ENCODE measurements at regions not wholly inside any gene's neighbourhood (a gene's known extent, or its start where the extent isn't known, plus 50 kb on each side); places are given as distances from the start of the nearest gene placed in this dataset.
"Not testable (repeated sequence)": the region's sequence is repeated elsewhere in the genome, so short reads cannot be mapped to it uniquely, and the experiment has no call there.

DNA sequence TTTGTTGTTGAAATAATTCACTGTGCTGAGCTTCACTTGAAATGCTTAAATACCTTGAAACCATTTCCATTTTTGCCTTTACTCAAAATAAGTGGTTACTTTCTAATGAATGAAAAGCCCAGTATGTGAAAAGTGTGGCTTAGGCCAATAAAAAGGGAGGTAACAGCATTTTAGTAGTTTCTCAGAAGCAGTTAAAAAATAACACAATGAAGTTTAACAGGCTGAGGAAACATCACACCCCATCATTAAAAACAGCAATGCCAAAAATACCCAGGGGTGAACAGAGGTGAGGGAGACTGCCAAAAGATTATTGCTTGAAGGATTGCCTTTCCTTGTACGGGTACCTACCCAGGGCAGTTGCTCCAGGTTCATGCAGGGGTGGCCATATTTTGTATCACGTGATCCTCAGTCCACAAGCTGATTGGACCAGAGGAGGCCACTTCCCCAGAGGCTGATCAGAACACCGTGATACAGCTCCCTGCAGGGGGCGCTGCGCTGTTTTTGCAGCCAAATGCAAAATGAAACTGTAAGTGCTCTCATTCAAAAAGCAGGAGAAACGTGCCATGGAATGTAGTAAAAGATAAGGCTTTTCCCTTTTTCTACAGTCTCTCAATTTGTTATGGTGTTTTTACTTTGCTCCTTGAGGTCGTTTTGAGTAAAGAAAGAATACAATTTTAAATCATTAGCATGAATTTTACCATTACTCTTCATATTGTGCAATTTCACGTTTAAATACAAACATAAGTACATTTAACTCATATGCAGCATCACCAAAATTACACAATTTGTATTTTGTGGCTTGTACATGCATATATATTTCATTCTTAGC, 70.2 kb upstream of the SH3BP4 start:
- intact Hi-C loops (cut with DNase I; ENCODE audit: low total_unique reads): no loop called here
- no peak overlapping the region for H3K4me3 ChIP-seq (ENCODE audit: low read depth, poor library complexity, severe bottlenecking)
- TF ChIP-seq, protein P1, sequence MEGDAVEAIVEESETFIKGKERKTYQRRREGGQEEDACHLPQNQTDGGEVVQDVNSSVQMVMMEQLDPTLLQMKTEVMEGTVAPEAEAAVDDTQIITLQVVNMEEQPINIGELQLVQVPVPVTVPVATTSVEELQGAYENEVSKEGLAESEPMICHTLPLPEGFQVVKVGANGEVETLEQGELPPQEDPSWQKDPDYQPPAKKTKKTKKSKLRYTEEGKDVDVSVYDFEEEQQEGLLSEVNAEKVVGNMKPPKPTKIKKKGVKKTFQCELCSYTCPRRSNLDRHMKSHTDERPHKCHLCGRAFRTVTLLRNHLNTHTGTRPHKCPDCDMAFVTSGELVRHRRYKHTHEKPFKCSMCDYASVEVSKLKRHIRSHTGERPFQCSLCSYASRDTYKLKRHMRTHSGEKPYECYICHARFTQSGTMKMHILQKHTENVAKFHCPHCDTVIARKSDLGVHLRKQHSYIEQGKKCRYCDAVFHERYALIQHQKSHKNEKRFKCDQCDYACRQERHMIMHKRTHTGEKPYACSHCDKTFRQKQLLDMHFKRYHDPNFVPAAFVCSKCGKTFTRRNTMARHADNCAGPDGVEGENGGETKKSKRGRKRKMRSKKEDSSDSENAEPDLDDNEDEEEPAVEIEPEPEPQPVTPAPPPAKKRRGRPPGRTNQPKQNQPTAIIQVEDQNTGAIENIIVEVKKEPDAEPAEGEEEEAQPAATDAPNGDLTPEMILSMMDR (IDR thresholded peaks at IDR 0.05): peak in 1 of 3 donors; percentile 43
- TF ChIP-seq POLR2A (IDR thresholded peaks at IDR 0.05): no peak
- WGBS, 2 donors: 20 to 21% methylated on average over 8 of the region's 8 CpGs
- DNase-seq (ENCODE audit: low spot score in 2 of 2): peak; percentile 74 to 93

DNA sequence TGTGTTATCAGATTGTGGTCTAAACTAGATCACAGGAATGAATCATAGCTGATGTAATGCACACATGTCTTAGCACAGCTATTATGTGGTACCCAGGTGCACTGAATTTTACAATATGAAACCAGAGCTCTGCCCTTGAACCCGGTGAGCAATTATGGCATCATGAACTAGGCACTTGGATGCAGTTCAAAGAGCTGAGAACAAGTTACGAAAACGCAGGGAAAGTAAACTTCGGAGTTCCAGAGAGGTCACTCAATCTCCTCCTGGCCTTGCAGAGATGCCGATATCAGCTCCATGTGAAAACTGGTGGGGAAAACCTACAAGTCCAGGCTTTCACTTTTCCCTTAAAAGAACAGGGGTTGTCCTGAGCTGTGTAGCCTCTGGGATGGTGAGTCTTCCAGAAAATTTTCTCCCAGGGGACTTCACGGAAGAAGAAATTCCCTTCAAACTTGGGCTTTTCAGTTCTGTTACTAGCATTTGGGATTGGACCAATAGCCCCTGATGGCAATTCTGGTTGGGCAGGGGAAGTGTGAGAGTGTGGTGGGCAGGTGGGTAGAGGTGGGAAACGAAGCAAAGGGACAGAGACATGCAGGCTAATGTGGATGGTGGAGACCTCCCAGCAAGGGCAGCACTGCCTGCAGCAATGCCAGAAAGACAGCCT, 71.1 kb upstream of the SH3BP4 start:
- H3K4me3 ChIP-seq (ENCODE audit: low read depth, poor library complexity, severe bottlenecking): no peak overlapping the region
- no peak for DNase-seq (ENCODE audit: low spot score in 2 of 2)
- intact Hi-C loops (cut with DNase I; ENCODE audit: low total_unique reads): no loop called here
- no peak for TF ChIP-seq POLR2A (IDR thresholded peaks at IDR 0.05)
- TF ChIP-seq, protein P1 (IDR thresholded peaks at IDR 0.05): no peak
- 49 to 53% methylated on average over 7 of the region's 7 CpGs for WGBS, 2 donors

DNA sequence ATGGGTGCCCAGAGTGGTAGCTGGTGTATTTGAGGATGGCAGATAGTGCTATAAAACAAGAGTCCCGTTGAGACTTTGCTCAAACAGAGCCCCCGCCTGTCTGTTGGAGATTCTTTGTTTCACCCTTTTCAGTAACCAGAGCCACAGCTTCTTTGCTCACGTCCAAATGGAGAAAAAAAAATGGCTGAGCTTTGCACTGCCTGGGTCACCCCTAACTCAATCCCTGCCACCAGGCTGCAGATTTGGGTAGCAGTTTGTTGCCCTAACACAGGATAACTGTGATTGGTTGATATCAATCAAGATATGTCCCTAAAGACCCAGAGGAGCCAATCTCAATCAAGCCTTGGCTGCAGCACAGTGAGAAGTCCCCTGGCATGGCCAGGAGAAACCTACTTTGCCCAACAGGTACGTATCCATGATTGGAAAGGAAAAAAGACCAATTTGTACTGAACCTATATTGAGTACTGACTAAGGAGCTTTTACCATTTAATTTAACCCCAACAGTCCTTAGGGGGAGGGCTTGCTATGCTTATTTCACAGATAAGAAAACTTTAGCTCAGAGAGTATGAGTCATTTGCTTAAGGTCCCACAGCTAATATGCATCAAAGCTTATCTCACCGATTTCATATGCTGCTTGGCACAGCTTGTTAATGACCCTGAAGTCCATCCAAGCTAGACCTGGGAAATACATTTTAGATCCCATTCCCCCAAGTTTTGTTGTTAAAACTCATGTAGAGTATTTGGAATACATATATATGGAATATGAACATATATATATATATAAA, 72.0 kb upstream of the SH3BP4 start:
- no peak overlapping the region for H3K4me3 ChIP-seq (ENCODE audit: low read depth, poor library complexity, severe bottlenecking)
- DNase-seq (ENCODE audit: low spot score in 2 of 2): no peak
- TF ChIP-seq, protein P1 (IDR thresholded peaks at IDR 0.05): no peak
- no peak for TF ChIP-seq POLR2A (IDR thresholded peaks at IDR 0.05)
- intact Hi-C loops (cut with DNase I; ENCODE audit: low total_unique reads): no loop called here
- 72 to 76% methylated on average over 5 of the region's 5 CpGs for WGBS, 2 donors

DNA sequence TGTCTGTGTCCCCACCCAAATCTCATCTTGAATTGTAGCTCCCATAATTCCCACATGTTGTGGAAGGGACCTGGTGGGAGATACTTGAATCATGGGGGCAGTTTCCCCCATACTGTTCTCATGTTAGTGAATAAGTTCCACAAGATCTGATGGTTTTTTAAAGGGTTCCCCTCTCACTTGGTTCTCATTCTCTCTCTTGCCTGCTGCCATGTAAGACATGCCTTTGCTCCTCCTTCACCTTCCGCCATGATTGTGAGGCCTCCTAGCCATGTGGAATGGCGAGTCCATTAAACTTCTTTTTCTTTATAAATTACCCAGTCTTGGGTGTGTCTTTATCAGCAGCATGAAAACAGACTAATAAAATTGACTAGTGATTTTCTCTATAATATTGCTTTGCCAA, 75.2 kb upstream of the SH3BP4 start:
- intact Hi-C loops (cut with DNase I; ENCODE audit: low total_unique reads): not testable (repeated sequence)

DNA sequence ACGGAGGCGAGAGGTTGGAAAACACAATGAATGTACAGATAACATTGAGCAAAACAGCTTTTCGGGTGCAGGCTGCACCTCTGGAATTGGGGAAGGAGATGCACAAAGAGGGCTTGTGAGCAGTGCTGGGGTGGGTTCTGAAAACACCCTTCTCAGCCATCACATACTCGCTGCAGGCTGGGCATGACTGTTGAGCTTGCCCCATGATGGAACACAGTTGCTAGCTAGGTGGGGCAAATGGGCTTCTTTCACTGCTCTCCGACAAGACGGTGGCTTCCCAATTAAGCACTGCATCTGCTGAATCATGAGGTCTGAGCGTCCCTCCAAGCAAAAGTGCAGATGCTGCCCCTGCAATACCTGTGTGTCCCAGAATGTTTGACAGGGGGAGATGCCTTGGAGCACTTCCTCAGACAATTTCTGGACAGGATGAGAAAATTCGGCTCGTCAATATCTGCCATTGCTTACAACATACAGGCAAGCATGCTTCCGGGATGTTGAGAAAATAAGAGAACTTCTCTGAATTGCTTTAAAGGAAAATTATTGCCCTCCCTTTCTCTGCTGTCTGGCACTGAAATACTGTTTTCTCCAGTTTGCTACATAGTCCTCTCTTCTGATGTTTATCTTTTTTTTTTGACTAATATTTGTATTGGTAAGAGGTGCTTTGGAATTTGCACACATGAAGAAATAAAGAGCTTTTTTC, 77.3 kb upstream of the SH3BP4 start:
- intact Hi-C loops (cut with DNase I; ENCODE audit: low total_unique reads): no loop called here
- no peak overlapping the region for H3K4me3 ChIP-seq (ENCODE audit: low read depth, poor library complexity, severe bottlenecking)
- no peak for DNase-seq (ENCODE audit: low spot score in 2 of 2)
- TF ChIP-seq POLR2A (IDR thresholded peaks at IDR 0.05): no peak
- 80 to 93% methylated on average over 10 of the region's 10 CpGs for WGBS, 2 donors

More for the DNA sequence above, 75.2 kb upstream of the SH3BP4 start:
- not testable (repeated sequence) for DNase-seq (ENCODE audit: low spot score in 2 of 2); H3K4me3 ChIP-seq (ENCODE audit: low read depth, poor library complexity, severe bottlenecking)
- 96 to 98% methylated on average over 2 of the region's 2 CpGs for WGBS, 2 donors

DNA sequence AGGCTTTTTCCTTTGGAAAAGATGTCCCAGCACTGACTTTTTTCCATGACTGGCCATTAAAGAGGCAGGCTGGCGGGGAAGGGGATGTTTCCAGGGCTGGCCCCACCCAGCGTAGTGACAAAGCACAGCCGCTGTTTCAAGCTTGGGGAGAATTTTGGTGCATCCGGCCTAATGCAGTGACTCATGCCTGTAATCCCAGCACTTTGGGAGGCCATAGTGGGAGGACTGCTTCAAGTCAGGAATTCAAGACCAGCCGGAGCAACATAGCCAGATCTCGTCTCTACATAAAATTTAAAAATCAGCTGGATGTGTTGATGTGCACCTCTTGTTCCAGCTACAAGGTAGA, 78.0 kb upstream of the SH3BP4 start:
- 57 to 64% methylated on average over 5 to 6 of the region's 6 CpGs for WGBS, 2 donors
- intact Hi-C loops (cut with DNase I; ENCODE audit: low total_unique reads): no loop called here
- no peak overlapping the region for H3K4me3 ChIP-seq (ENCODE audit: low read depth, poor library complexity, severe bottlenecking)
- DNase-seq (ENCODE audit: low spot score in 2 of 2): peak in 1 of 2 donors; percentile 31
- TF ChIP-seq, protein P1 (IDR thresholded peaks at IDR 0.05): no peak
- TF ChIP-seq POLR2A (IDR thresholded peaks at IDR 0.05): no peak

Measured in lower leg skin (tissue), 4 donors.